ENCODE measurements at regions not wholly inside any gene's neighbourhood (a gene's known extent, or its start where the extent isn't known, plus 50 kb on each side); places are given as distances from the start of the nearest gene placed in this dataset.

- CTCF ChIA-PET, result no interaction called here
These were observed 145.5 kb upstream of the OTX2 start for GRCh38 chr14:56955745-56956144.

GRCh38 chr14:56953884-56954283 lies 143.6 kb upstream of the OTX2 start:
- TF ChIP-seq NFRKB (IDR thresholded peaks at IDR 0.05), result no peak
- TF ChIP-seq ZNF384 (IDR thresholded peaks at IDR 0.05), result no peak
- TF ChIP-seq HDGF (IDR thresholded peaks at IDR 0.05; ENCODE audit: borderline replicate concordance), result no peak
- no peak for TF ChIP-seq FOXK2 (IDR thresholded peaks at IDR 0.05)
- no peak for TF ChIP-seq TARDBP (IDR thresholded peaks at IDR 0.05)
- no peak for TF ChIP-seq CTBP1 (IDR thresholded peaks at IDR 0.05; ENCODE audit: borderline replicate concordance)
- TF ChIP-seq LEF1 (IDR thresholded peaks at IDR 0.05; ENCODE audit: borderline replicate concordance), result no peak
- TF ChIP-seq FOXA1 (IDR thresholded peaks at IDR 0.05), result no peak
- TF ChIP-seq L3MBTL2 (conservative IDR thresholded peaks at IDR 0.05), result no peak
- TF ChIP-seq ARNT (IDR thresholded peaks at IDR 0.05), result no peak
- TF ChIP-seq SP1 (IDR thresholded peaks at IDR 0.05), result no peak
- TF ChIP-seq SUZ12 (IDR thresholded peaks at IDR 0.05), result no peak
- no peak for TF ChIP-seq FOXM1 (IDR thresholded peaks at IDR 0.05; ENCODE audit: borderline replicate concordance)
- TF ChIP-seq BHLHE40 (IDR thresholded peaks at IDR 0.05; ENCODE audit: borderline replicate concordance), result no peak
- no peak for TF ChIP-seq ELF4 (IDR thresholded peaks at IDR 0.05)
- TF ChIP-seq PKNOX1 (IDR thresholded peaks at IDR 0.05), result no peak
- CTCF ChIA-PET, result interaction anchor here (0.6 to 0.7 kb wide), 2 partner anchors 16 to 21 kb away, joined by 3 to 4 read pairs; no protein-coding TSS in a partner anchor
- POLR2A ChIA-PET, result no interaction called here

More at GRCh38 chr14:56955745-56956144, 145.5 kb upstream of the OTX2 start:
- DNase-seq (ENCODE audit: extremely low spot score), result no peak
- TF ChIP-seq NFRKB (IDR thresholded peaks at IDR 0.05) (no peak), CTBP1 (IDR thresholded peaks at IDR 0.05; ENCODE audit: borderline replicate concordance) (no peak), PKNOX1 (IDR thresholded peaks at IDR 0.05) (no peak), LEF1 (IDR thresholded peaks at IDR 0.05; ENCODE audit: borderline replicate concordance) (no peak), SP1 (IDR thresholded peaks at IDR 0.05) (no peak), FOXA1 (IDR thresholded peaks at IDR 0.05) (no peak), ARNT (IDR thresholded peaks at IDR 0.05) (no peak)
- POLR2A ChIA-PET, result no interaction called here

GRCh38 chr14:56952766-56953473 lies 142.6 kb upstream of the OTX2 start:
- no peak for TF ChIP-seq ZNF384 (IDR thresholded peaks at IDR 0.05)
- no peak for TF ChIP-seq NFRKB (IDR thresholded peaks at IDR 0.05)
- no peak for TF ChIP-seq ELF4 (IDR thresholded peaks at IDR 0.05)
- no peak for TF ChIP-seq SP1 (IDR thresholded peaks at IDR 0.05)
- no peak for TF ChIP-seq LEF1 (IDR thresholded peaks at IDR 0.05; ENCODE audit: borderline replicate concordance)
- no peak for TF ChIP-seq BHLHE40 (IDR thresholded peaks at IDR 0.05; ENCODE audit: borderline replicate concordance)
- TF ChIP-seq FOXM1 (IDR thresholded peaks at IDR 0.05; ENCODE audit: borderline replicate concordance), result no peak
- no peak for TF ChIP-seq L3MBTL2 (conservative IDR thresholded peaks at IDR 0.05)
- no peak for TF ChIP-seq CTBP1 (IDR thresholded peaks at IDR 0.05; ENCODE audit: borderline replicate concordance)
- ChIA-PET POLR2A (no interaction called here), CTCF (interaction anchor here (0.7 kb wide), 1 partner anchor 22 kb away, joined by 4 read pairs; no protein-coding TSS in a partner anchor)
- DNase-seq (ENCODE audit: extremely low spot score), result no peak

More at GRCh38 chr14:56953884-56954283, 143.6 kb upstream of the OTX2 start:
- no peak for DNase-seq (ENCODE audit: extremely low spot score)

- ChIA-PET CTCF (no interaction called here), POLR2A (no interaction called here)
- peak; percentile 14 for DNase-seq (ENCODE audit: extremely low spot score)
- no peak for TF ChIP-seq FOXA1 (IDR thresholded peaks at IDR 0.05)
- no peak for TF ChIP-seq SP1 (IDR thresholded peaks at IDR 0.05)
- TF ChIP-seq ELF4 (IDR thresholded peaks at IDR 0.05), result no peak
These were observed 139.5 kb upstream of the OTX2 start for GRCh38 chr14:56949828-56950227.

GRCh38 chr14:56945291-56945690 lies 135.0 kb upstream of the OTX2 start:
- no peak for DNase-seq (ENCODE audit: extremely low spot score)
- ChIA-PET CTCF (interaction anchor here (0.5 kb wide), 1 partner anchor 174 kb away, joined by 4 read pairs; no protein-coding TSS in a partner anchor), POLR2A (no interaction called here)
- TF ChIP-seq FOXM1 (IDR thresholded peaks at IDR 0.05; ENCODE audit: borderline replicate concordance), result no peak
- no peak for TF ChIP-seq ELF4 (IDR thresholded peaks at IDR 0.05)
- no peak for TF ChIP-seq TARDBP (IDR thresholded peaks at IDR 0.05)
- no peak for TF ChIP-seq SUZ12 (IDR thresholded peaks at IDR 0.05)
- TF ChIP-seq PKNOX1 (IDR thresholded peaks at IDR 0.05), result no peak

- TF ChIP-seq FOXM1 (IDR thresholded peaks at IDR 0.05; ENCODE audit: borderline replicate concordance) (no peak), L3MBTL2 (conservative IDR thresholded peaks at IDR 0.05) (no peak), ELF4 (IDR thresholded peaks at IDR 0.05) (no peak), NFRKB (IDR thresholded peaks at IDR 0.05) (no peak), FOXK2 (IDR thresholded peaks at IDR 0.05) (no peak), ARNT (IDR thresholded peaks at IDR 0.05) (no peak), LEF1 (IDR thresholded peaks at IDR 0.05; ENCODE audit: borderline replicate concordance) (no peak)
- DNase-seq (ENCODE audit: extremely low spot score), result no peak
- POLR2A ChIA-PET, result no interaction called here
- CTCF ChIA-PET, result no interaction called here
These were observed 134.1 kb upstream of the OTX2 start for GRCh38 chr14:56944397-56944796.

- ChIA-PET POLR2A (no interaction called here), CTCF (no interaction called here)
- DNase-seq (ENCODE audit: extremely low spot score), result no peak
- no peak for TF ChIP-seq FOXK2 (IDR thresholded peaks at IDR 0.05)
- TF ChIP-seq FOXM1 (IDR thresholded peaks at IDR 0.05; ENCODE audit: borderline replicate concordance), result no peak
- TF ChIP-seq ZNF384 (IDR thresholded peaks at IDR 0.05), result no peak
- no peak for TF ChIP-seq NFRKB (IDR thresholded peaks at IDR 0.05)
- no peak for TF ChIP-seq BHLHE40 (IDR thresholded peaks at IDR 0.05; ENCODE audit: borderline replicate concordance)
- no peak for TF ChIP-seq ARNT (IDR thresholded peaks at IDR 0.05)
- TF ChIP-seq LEF1 (IDR thresholded peaks at IDR 0.05; ENCODE audit: borderline replicate concordance), result no peak
- TF ChIP-seq L3MBTL2 (conservative IDR thresholded peaks at IDR 0.05), result no peak
- no peak for TF ChIP-seq TARDBP (IDR thresholded peaks at IDR 0.05)
- TF ChIP-seq FOXA1 (IDR thresholded peaks at IDR 0.05), result no peak
- no peak for TF ChIP-seq ELF4 (IDR thresholded peaks at IDR 0.05)
- TF ChIP-seq HDGF (IDR thresholded peaks at IDR 0.05; ENCODE audit: borderline replicate concordance), result no peak
- no peak for TF ChIP-seq PKNOX1 (IDR thresholded peaks at IDR 0.05)
- TF ChIP-seq CTBP1 (IDR thresholded peaks at IDR 0.05; ENCODE audit: borderline replicate concordance), result no peak
- TF ChIP-seq SUZ12 (IDR thresholded peaks at IDR 0.05), result no peak
- TF ChIP-seq SP1 (IDR thresholded peaks at IDR 0.05), result no peak
These were observed 123.2 kb upstream of the OTX2 start for GRCh38 chr14:56933446-56933845.

All from HEK293T (cell line).